ENCODE measurements at regions not wholly inside any gene's neighbourhood (a gene's known extent, or its start where the extent isn't known, plus 50 kb on each side); places are given as distances from the start of the nearest gene placed in this dataset.
"Not testable (repeated sequence)": the region's sequence is repeated elsewhere in the genome, so short reads cannot be mapped to it uniquely, and the experiment has no call there.

GRCh38 chr3:178131801-178132200 is 404.4 kb upstream of the KCNMB2 start:
- WGBS: 45% methylated on average over 2 of the region's 2 CpGs

GRCh38 chr3:178137206-178137605 is 399.0 kb upstream of the KCNMB2 start:
- Histone ChIP-seq H3K4me3 (no peak overlapping the region), H3K4me1 (no peaks in the 10 kb centered on the region), H3K27ac (no peak overlapping the region), H3K9me3 (no peaks in the 10 kb centered on the region), H3K27me3 (no peaks in the 10 kb centered on the region), H3K36me3 (no peaks in the 10 kb centered on the region)
- WGBS: 66% methylated on average over 4 of the region's 4 CpGs
- no peak for DNase-seq (ENCODE audit: low spot score in 2 of 2)
- no peak for TF ChIP-seq EP300 (IDR thresholded peaks at IDR 0.05)
- no peak for TF ChIP-seq POLR2A (IDR thresholded peaks at IDR 0.05)
- TF ChIP-seq POLR2AphosphoS5 (IDR thresholded peaks at IDR 0.05): no peak
- no peak for TF ChIP-seq CTCF (IDR thresholded peaks at IDR 0.05)

More at GRCh38 chr3:178131801-178132200, 404.4 kb upstream of the KCNMB2 start:
- no peak for DNase-seq (ENCODE audit: low spot score in 2 of 2)
- no peak for TF ChIP-seq POLR2AphosphoS5 (IDR thresholded peaks at IDR 0.05)
- TF ChIP-seq EP300 (IDR thresholded peaks at IDR 0.05): no peak
- no peak for TF ChIP-seq CTCF (IDR thresholded peaks at IDR 0.05)
- no peak for TF ChIP-seq POLR2A (IDR thresholded peaks at IDR 0.05)
- Histone ChIP-seq H3K9me3 (no peaks in the 10 kb centered on the region), H3K4me3 (no peak overlapping the region), H3K27me3 (no peaks in the 10 kb centered on the region), H3K36me3 (no peaks in the 10 kb centered on the region), H3K4me1 (no peaks in the 10 kb centered on the region), H3K27ac (no peak overlapping the region)

- WGBS: 73% methylated on average over 3 of the region's 3 CpGs
- no peak for DNase-seq (ENCODE audit: low spot score in 2 of 2)
Measured at GRCh38 chr3:178137831-178138230, 398.4 kb upstream of the KCNMB2 start.

GRCh38 chr3:178139116-178139515 is 397.1 kb upstream of the KCNMB2 start:
- Histone ChIP-seq H3K4me1 (no peaks in the 10 kb centered on the region), H3K9me3 (no peaks in the 10 kb centered on the region), H3K4me3 (no peak overlapping the region), H3K27me3 (no peaks in the 10 kb centered on the region), H3K27ac (no peak overlapping the region), H3K36me3 (no peaks in the 10 kb centered on the region)
- DNase-seq (ENCODE audit: low spot score in 2 of 2): no peak
- TF ChIP-seq POLR2AphosphoS5 (IDR thresholded peaks at IDR 0.05): no peak
- no peak for TF ChIP-seq EP300 (IDR thresholded peaks at IDR 0.05)
- TF ChIP-seq CTCF (IDR thresholded peaks at IDR 0.05): no peak
- no peak for TF ChIP-seq POLR2A (IDR thresholded peaks at IDR 0.05)

More at GRCh38 chr3:178137831-178138230, 398.4 kb upstream of the KCNMB2 start:
- Histone ChIP-seq H3K9me3 (no peaks in the 10 kb centered on the region), H3K4me3 (no peak overlapping the region), H3K4me1 (no peaks in the 10 kb centered on the region), H3K27me3 (no peaks in the 10 kb centered on the region), H3K27ac (no peak overlapping the region), H3K36me3 (no peaks in the 10 kb centered on the region)
- TF ChIP-seq POLR2AphosphoS5 (IDR thresholded peaks at IDR 0.05) (no peak), POLR2A (IDR thresholded peaks at IDR 0.05) (no peak), EP300 (IDR thresholded peaks at IDR 0.05) (no peak)

- DNase-seq (ENCODE audit: low spot score in 2 of 2): no peak
Measured at GRCh38 chr3:178140531-178141304, 395.5 kb upstream of the KCNMB2 start.

GRCh38 chr3:178141305-178141684 is 394.9 kb upstream of the KCNMB2 start:
- no CpG with 5 or more reads among the region's 1 CpG for WGBS
- not testable (repeated sequence) for H3K27ac ChIP-seq; H3K36me3 ChIP-seq; H3K9me3 ChIP-seq; H3K27me3 ChIP-seq; H3K4me3 ChIP-seq; DNase-seq (ENCODE audit: low spot score in 2 of 2); H3K4me1 ChIP-seq

More at GRCh38 chr3:178140531-178141304, 395.5 kb upstream of the KCNMB2 start:
- TF ChIP-seq POLR2A (IDR thresholded peaks at IDR 0.05) (no peak), POLR2AphosphoS5 (IDR thresholded peaks at IDR 0.05) (no peak), CTCF (IDR thresholded peaks at IDR 0.05) (no peak), EP300 (IDR thresholded peaks at IDR 0.05) (no peak)
- H3K4me1 ChIP-seq: no peaks in the 10 kb centered on the region
- H3K27ac ChIP-seq: no peak overlapping the region
- 89% methylated on average over 4 of the region's 4 CpGs for WGBS
- H3K9me3 ChIP-seq: no peaks in the 10 kb centered on the region
- H3K4me3 ChIP-seq: no peak overlapping the region
- no peaks in the 10 kb centered on the region for H3K36me3 ChIP-seq
- H3K27me3 ChIP-seq: no peaks in the 10 kb centered on the region
